Stimulated activated naive CD8-positive, alpha-beta T cell treated with anti-CD3 and anti-CD28 coated beads, Interleukin-15, amount 100 ng/mL, for 72 hours (primary cell): ENCODE measurements at regions not wholly inside any gene's neighbourhood (a gene's known extent, or its start where the extent isn't known, plus 50 kb on each side); places are given as distances from the start of the nearest gene placed in this dataset.

Source experiments
- ATAC-seq: fragments of 150-1000 bp; cut with Tn5 transposase; 2 replicates; pipeline ENCODE4 v1.10.0; 2021; ENCODE audit warnings: mild to moderate bottlenecking, moderate library complexity
- DNase-seq, 2 donors: peaks; one replicate each; pipeline ENCODE4 v3.0.0; 2021 to 2022
- H3K27ac Mint-ChIP-seq, 2 donors: one replicate each; pipeline ENCODE4 v1.8.0; 2022; ENCODE audit warnings: mild to moderate bottlenecking in 2 of 2, mixed read lengths in 2 of 2, moderate library complexity in 2 of 2
- H3K27me3 Mint-ChIP-seq: one replicate; pipeline ENCODE4 v1.8.0; 2022; ENCODE audit warnings: mixed read lengths
- H3K4me1 Mint-ChIP-seq: one replicate; pipeline ENCODE4 v1.8.0; 2022; ENCODE audit warnings: mild to moderate bottlenecking, mixed read lengths
- H3K4me3 Mint-ChIP-seq, 2 donors: one replicate each; pipeline ENCODE4 v1.8.0; 2022; ENCODE audit warnings: mild to moderate bottlenecking in 2 of 2, mixed read lengths in 2 of 2, moderate library complexity in 1 of 2
- H3K9me3 Mint-ChIP-seq, 2 donors: one replicate each; pipeline ENCODE4 v1.8.0; 2022; ENCODE audit warnings: mixed read lengths in 2 of 2

- H3K27me3 Mint-ChIP-seq = no peaks in the 10 kb centered on the region
- no peaks in the 10 kb centered on the region for H3K4me1 Mint-ChIP-seq
- ATAC-seq (no peak), DNase-seq (no peak)
- no peak overlapping the region for H3K4me3 Mint-ChIP-seq
- no peak overlapping the region for H3K27ac Mint-ChIP-seq
- no peaks in the 10 kb centered on the region for H3K9me3 Mint-ChIP-seq
These were observed 215.3 kb upstream of the PTGFR start for GRCh38 chr1:78275456-78275855.

DNA sequence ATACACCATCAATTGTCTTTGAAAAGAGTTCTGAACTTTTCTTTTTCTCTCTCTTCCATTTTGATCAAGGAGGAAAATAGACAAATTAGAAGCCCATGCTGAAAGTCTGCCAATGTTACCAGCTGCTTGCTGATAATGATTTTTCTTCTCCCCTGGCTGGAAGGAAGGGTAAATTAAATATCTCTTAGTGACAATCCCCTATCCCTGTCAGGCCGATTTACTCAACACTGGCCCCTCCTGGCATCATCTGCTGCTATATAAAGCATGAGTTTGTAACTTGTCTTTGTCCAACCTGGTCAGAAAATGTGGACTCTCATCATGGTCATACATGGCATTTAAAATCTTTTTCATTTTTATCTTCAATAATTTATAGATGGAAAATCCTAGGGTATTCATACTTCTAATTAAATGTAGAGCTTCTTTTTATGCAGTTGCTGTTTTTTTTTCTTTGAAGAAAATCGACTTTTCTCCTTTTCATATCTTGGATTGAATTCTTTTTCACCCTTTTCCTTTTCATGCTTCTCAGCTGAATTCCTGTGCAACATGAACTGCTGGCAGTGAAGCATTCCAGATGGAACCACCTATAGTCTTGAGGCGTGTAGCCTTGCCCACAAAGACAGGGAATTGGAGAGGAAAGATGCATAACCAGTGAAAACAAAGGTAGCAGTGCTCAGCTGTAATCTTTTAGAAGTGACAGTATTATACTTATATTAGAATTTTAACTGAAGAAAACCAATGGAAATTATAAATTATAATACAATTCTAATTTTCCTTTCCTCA is 214.7 kb upstream of the PTGFR start:
- H3K27me3 Mint-ChIP-seq = no peaks in the 10 kb centered on the region
- no peaks in the 10 kb centered on the region for H3K4me1 Mint-ChIP-seq
- no peak for ATAC-seq

DNA sequence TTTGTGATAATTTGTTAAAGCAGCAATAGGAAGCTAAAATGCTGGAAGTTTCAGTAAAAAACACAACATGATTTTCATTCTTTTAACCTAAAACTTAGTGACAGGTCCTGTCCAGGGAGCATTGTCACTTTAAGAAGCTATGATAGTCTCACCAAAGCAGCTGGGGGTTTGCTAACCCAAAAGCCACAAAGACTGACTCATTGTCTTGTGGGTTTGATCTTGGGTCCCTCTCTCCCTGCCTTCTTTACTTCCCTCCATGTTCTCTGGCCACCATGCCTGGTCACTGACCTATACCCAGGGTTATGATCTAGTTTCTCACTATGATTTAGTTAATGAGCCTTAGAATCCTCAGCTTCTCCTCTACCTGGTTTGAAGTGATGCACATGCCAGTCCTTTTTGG is 213.5 kb upstream of the PTGFR start:
- H3K27ac Mint-ChIP-seq = no peak overlapping the region
- H3K27me3 Mint-ChIP-seq = no peaks in the 10 kb centered on the region
- H3K4me3 Mint-ChIP-seq = no peak overlapping the region
- no peaks in the 10 kb centered on the region for H3K4me1 Mint-ChIP-seq
- H3K9me3 Mint-ChIP-seq = no peaks in the 10 kb centered on the region
- DNase-seq (no peak), ATAC-seq (no peak)

More for the DNA sequence above, 214.7 kb upstream of the PTGFR start:
- Mint-ChIP-seq H3K9me3 (no peaks in the 10 kb centered on the region), H3K4me3 (no peak overlapping the region), H3K27ac (no peak overlapping the region)
- DNase-seq = no peak

- no peak for DNase-seq
- Mint-ChIP-seq H3K4me1 (no peaks in the 10 kb centered on the region), H3K27me3 (no peaks in the 10 kb centered on the region), H3K4me3 (no peak overlapping the region), H3K27ac (no peak overlapping the region), H3K9me3 (no peaks in the 10 kb centered on the region)
- no peak for ATAC-seq
These were observed 211.7 kb upstream of the PTGFR start for GRCh38 chr1:78279051-78279450.

GRCh38 chr1:78280626-78281025 is 210.1 kb upstream of the PTGFR start:
- no peaks in the 10 kb centered on the region for H3K4me1 Mint-ChIP-seq
- H3K27ac Mint-ChIP-seq = no peak overlapping the region
- no peak overlapping the region for H3K4me3 Mint-ChIP-seq
- no peaks in the 10 kb centered on the region for H3K27me3 Mint-ChIP-seq
- DNase-seq = no peak
- ATAC-seq = no peak
- H3K9me3 Mint-ChIP-seq = no peaks in the 10 kb centered on the region

GRCh38 chr1:78281580-78281979 is 209.2 kb upstream of the PTGFR start:
- DNase-seq = no peak
- H3K27me3 Mint-ChIP-seq = no peaks in the 10 kb centered on the region
- no peaks in the 10 kb centered on the region for H3K4me1 Mint-ChIP-seq
- no peak overlapping the region for H3K27ac Mint-ChIP-seq
- H3K9me3 Mint-ChIP-seq = no peaks in the 10 kb centered on the region
- ATAC-seq = no peak
- no peak overlapping the region for H3K4me3 Mint-ChIP-seq

- ATAC-seq (no peak), DNase-seq (no peak)
- Mint-ChIP-seq H3K4me1 (no peaks in the 10 kb centered on the region), H3K27me3 (no peaks in the 10 kb centered on the region), H3K4me3 (no peak overlapping the region), H3K9me3 (no peaks in the 10 kb centered on the region), H3K27ac (no peak overlapping the region)
These were observed 207.1 kb upstream of the PTGFR start for GRCh38 chr1:78283691-78284090.

- H3K4me3 Mint-ChIP-seq = no peak overlapping the region
- no peak overlapping the region for H3K27ac Mint-ChIP-seq
- no peak for DNase-seq
- no peak for ATAC-seq
- H3K9me3 Mint-ChIP-seq = no peaks in the 10 kb centered on the region
- no peaks in the 10 kb centered on the region for H3K4me1 Mint-ChIP-seq
- H3K27me3 Mint-ChIP-seq = no peaks in the 10 kb centered on the region
These were observed 206.4 kb upstream of the PTGFR start for GRCh38 chr1:78284354-78284753.

- H3K4me3 Mint-ChIP-seq = no peak overlapping the region
- no peaks in the 10 kb centered on the region for H3K4me1 Mint-ChIP-seq
- H3K9me3 Mint-ChIP-seq = no peaks in the 10 kb centered on the region
- no peak overlapping the region for H3K27ac Mint-ChIP-seq
- DNase-seq (no peak), ATAC-seq (no peak)
- H3K27me3 Mint-ChIP-seq = no peaks in the 10 kb centered on the region
These were observed 204.1 kb upstream of the PTGFR start for GRCh38 chr1:78286686-78287085.

DNA sequence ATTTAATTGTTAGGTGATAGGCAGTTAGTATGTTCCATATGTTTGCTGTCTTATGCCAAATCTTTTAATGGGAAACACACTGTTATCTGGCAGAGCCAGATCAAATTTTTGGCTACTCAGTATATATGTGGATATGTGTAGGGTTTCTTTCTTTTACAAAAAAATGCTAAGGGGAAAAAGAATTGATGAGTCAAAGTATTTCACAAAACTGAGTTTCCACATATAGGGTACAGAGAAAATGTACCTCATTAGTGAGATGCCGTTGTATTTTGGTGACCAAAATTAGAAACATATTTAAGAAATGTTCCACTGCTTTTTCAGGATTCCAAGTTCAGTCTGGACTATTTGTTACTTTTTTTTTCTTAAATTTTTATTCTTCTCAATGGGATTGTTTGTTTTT is 201.2 kb upstream of the PTGFR start:
- H3K27ac Mint-ChIP-seq = no peak overlapping the region
- DNase-seq (no peak), ATAC-seq (no peak)
- no peak overlapping the region for H3K4me3 Mint-ChIP-seq
- no peaks in the 10 kb centered on the region for H3K4me1 Mint-ChIP-seq
- no peaks in the 10 kb centered on the region for H3K27me3 Mint-ChIP-seq
- no peaks in the 10 kb centered on the region for H3K9me3 Mint-ChIP-seq

- H3K27ac Mint-ChIP-seq = no peak overlapping the region
- no peaks in the 10 kb centered on the region for H3K27me3 Mint-ChIP-seq
- H3K4me1 Mint-ChIP-seq = no peaks in the 10 kb centered on the region
- no peak for ATAC-seq
- no peak overlapping the region for H3K4me3 Mint-ChIP-seq
- DNase-seq = no peak
- no peaks in the 10 kb centered on the region for H3K9me3 Mint-ChIP-seq
These were observed 199.4 kb upstream of the PTGFR start for GRCh38 chr1:78291418-78291817.

DNA sequence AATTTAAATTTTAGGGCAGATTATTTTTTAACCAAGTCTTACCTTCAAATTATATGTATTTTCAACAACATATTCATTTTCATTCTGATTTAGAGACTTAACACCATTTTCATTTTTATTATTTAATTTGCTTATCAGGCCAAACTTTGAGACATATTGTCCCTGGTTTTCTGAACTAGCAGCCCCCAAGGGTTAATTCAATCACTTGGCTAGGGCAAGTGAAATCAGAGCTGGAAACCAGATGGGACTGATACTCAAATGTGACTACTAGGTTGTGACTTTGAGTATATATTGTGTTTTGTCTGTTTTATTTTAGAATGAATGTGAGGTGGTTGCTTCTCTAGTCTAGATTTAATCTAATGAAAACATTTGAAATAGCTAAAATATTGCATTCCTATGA is 198.9 kb upstream of the PTGFR start:
- ATAC-seq = no peak

DNA sequence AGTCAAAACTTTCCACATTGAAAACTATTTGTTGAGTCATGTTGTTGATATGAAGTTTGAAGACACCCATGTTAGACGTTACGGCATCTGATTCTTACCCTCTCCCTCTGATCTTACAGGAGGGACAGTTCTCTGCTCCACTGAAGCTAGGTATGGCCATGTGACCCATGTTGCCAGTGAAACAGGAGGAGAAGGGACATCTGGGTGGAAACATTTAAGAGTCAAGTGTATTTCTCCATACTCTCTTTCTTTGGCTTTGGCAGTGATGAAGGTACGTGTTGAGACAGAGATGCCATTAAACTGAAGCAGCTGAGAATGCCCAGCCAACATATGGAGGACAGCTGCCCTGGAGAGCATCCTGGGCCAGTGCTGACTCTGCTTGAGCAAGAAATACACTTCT is 198.4 kb upstream of the PTGFR start:
- no peaks in the 10 kb centered on the region for H3K9me3 Mint-ChIP-seq
- DNase-seq = no peak

More for the DNA sequence above, 198.9 kb upstream of the PTGFR start:
- Mint-ChIP-seq H3K4me3 (no peak overlapping the region), H3K4me1 (no peaks in the 10 kb centered on the region), H3K27me3 (no peaks in the 10 kb centered on the region), H3K9me3 (no peaks in the 10 kb centered on the region), H3K27ac (no peak overlapping the region)
- DNase-seq = no peak

DNA sequence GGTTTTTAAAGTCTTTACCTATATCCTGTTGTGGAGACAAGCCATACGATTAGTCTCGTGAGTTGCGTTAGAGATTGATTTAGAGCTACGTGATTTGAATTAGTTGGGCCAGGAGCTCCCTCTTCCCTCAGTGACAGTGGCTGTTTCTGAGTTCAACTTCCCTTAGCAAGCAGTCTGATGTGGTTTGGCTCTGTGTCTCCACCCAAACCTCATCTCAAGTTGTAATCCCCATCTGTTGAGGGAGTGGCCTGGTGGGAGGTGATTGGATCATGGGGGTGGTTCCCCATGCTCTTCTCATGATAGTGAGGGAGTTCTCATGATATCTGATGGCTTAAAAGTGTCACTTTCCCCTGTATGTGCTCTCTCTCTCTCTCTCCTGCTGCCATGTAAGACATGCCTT is 192.9 kb upstream of the PTGFR start:
- peaks cover 8% of the 10 kb centered on the region for H3K27me3 Mint-ChIP-seq
- no peaks in the 10 kb centered on the region for H3K9me3 Mint-ChIP-seq
- H3K27ac Mint-ChIP-seq = no peak overlapping the region
- H3K4me3 Mint-ChIP-seq = no peak overlapping the region
- DNase-seq (no peak), ATAC-seq (no peak)
- no peaks in the 10 kb centered on the region for H3K4me1 Mint-ChIP-seq

More for the DNA sequence above, 198.4 kb upstream of the PTGFR start:
- Mint-ChIP-seq H3K27ac (no peak overlapping the region), H3K4me1 (no peaks in the 10 kb centered on the region), H3K4me3 (no peak overlapping the region), H3K27me3 (no peaks in the 10 kb centered on the region)
- no peak for ATAC-seq

GRCh38 chr1:78298349-78298748 is 192.4 kb upstream of the PTGFR start:
- Mint-ChIP-seq H3K27me3 (peaks cover 8% of the 10 kb centered on the region), H3K27ac (no peak overlapping the region), H3K9me3 (no peaks in the 10 kb centered on the region), H3K4me1 (no peaks in the 10 kb centered on the region), H3K4me3 (no peak overlapping the region)
- no peak for ATAC-seq
- DNase-seq = no peak

GRCh38 chr1:78301141-78301540 is 189.6 kb upstream of the PTGFR start:
- peaks cover 8% of the 10 kb centered on the region for H3K27me3 Mint-ChIP-seq
- H3K9me3 Mint-ChIP-seq = no peaks in the 10 kb centered on the region
- no peaks in the 10 kb centered on the region for H3K4me1 Mint-ChIP-seq
- ATAC-seq = no peak
- no peak for DNase-seq
- no peak overlapping the region for H3K27ac Mint-ChIP-seq
- H3K4me3 Mint-ChIP-seq = no peak overlapping the region

- H3K27me3 Mint-ChIP-seq = peaks cover 8% of the 10 kb centered on the region
- ATAC-seq (no peak), DNase-seq (no peak)
- H3K4me3 Mint-ChIP-seq = no peak overlapping the region
- no peak overlapping the region for H3K27ac Mint-ChIP-seq
- no peaks in the 10 kb centered on the region for H3K4me1 Mint-ChIP-seq
- no peaks in the 10 kb centered on the region for H3K9me3 Mint-ChIP-seq
These were observed 187.2 kb upstream of the PTGFR start for GRCh38 chr1:78303620-78304019.
